SK-N-SH treated with all-trans-retinoic acid at 6 μM for 48 hours (cell line): ENCODE measurements at regions not wholly inside any gene's neighbourhood (a gene's known extent, or its start where the extent isn't known, plus 50 kb on each side); places are given as distances from the start of the nearest gene placed in this dataset.

ENCODE experiments used
- ARNTL ChIP-seq: fragments of 450-650 bp; formaldehyde crosslinking; IDR thresholded peaks from 2 replicates; pipeline ENCODE4 v1.5.0; 2020; ENCODE audit warnings: low read depth, mild to moderate bottlenecking, moderate library complexity, borderline replicate concordance
- TCF4 ChIP-seq: fragments of 250-450 bp; sonication (Bioruptor Pico); IDR thresholded peaks from 2 replicates; pipeline ENCODE4 v1.8.0; 2021; ENCODE audit warnings: mild to moderate bottlenecking, moderate library complexity, borderline replicate concordance
- ZFP3 ChIP-seq: fragments of 250-450 bp; sonication (Bioruptor Pico); IDR thresholded peaks from 2 replicates; pipeline ENCODE4 v1.5.0; 2020; ENCODE audit warnings: mild to moderate bottlenecking, moderate library complexity
- ZNF70 ChIP-seq: fragments of 450-650 bp; formaldehyde crosslinking; IDR thresholded peaks from 2 replicates; pipeline ENCODE4 v1.5.0; 2020; ENCODE audit warnings: mild to moderate bottlenecking, moderate library complexity
- TF ChIP-seq, protein P1 (sequence below): fragments of 250-450 bp; sonication (Bioruptor Pico); IDR thresholded peaks from 2 replicates; pipeline ENCODE4 v1.5.1; 2020; ENCODE audit warnings: low read depth, mild to moderate bottlenecking, moderate library complexity
- TF ChIP-seq, protein P2 (sequence below): fragments of 250-450 bp; sonication (Bioruptor Pico); IDR thresholded peaks from 2 replicates; pipeline ENCODE4 v1.8.0; 2020; ENCODE audit warnings: mild to moderate bottlenecking, moderate library complexity, borderline replicate concordance
- TF ChIP-seq, protein P3 (sequence below): fragments of 250-450 bp; sonication (Bioruptor Pico); IDR thresholded peaks from 2 replicates; pipeline ENCODE4 v1.5.1; 2021; ENCODE audit warnings: mild to moderate bottlenecking, moderate library complexity

DNA sequence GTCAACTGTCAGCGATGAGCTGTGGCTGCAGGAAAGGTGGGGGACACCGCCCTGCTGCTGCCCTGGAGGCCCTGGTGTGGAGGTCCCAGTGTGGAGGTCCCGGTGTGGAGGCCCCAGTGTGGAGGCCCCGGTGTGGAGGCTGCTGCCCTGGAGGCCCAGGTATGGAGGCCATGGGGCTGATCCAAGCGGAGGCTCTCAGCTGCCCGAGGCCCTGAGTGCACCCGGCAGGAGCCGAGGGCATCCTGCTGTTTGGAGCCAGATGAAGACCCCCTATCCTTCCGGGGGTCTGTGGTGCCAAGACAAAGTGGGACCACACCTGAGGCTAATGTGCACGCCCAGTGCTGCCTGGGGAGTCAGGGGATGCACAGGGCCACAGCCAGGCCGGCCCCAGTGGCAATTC is 210.4 kb upstream of the SOX1 start:
- TF ChIP-seq ARNTL (CRISPR knock-in tag) (no peak), ZFP3 (CRISPR knock-in tag) (no peak), ZNF70 (CRISPR knock-in tag) (no peak), TCF4 (CRISPR knock-in tag) (no peak)
- TF ChIP-seq, protein P1, sequence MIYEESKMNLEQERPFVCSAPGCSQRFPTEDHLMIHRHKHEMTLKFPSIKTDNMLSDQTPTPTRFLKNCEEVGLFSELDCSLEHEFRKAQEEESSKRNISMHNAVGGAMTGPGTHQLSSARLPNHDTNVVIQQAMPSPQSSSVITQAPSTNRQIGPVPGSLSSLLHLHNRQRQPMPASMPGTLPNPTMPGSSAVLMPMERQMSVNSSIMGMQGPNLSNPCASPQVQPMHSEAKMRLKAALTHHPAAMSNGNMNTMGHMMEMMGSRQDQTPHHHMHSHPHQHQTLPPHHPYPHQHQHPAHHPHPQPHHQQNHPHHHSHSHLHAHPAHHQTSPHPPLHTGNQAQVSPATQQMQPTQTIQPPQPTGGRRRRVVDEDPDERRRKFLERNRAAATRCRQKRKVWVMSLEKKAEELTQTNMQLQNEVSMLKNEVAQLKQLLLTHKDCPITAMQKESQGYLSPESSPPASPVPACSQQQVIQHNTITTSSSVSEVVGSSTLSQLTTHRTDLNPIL (CRISPR knock-in tag) = no peak
- TF ChIP-seq, protein P2, sequence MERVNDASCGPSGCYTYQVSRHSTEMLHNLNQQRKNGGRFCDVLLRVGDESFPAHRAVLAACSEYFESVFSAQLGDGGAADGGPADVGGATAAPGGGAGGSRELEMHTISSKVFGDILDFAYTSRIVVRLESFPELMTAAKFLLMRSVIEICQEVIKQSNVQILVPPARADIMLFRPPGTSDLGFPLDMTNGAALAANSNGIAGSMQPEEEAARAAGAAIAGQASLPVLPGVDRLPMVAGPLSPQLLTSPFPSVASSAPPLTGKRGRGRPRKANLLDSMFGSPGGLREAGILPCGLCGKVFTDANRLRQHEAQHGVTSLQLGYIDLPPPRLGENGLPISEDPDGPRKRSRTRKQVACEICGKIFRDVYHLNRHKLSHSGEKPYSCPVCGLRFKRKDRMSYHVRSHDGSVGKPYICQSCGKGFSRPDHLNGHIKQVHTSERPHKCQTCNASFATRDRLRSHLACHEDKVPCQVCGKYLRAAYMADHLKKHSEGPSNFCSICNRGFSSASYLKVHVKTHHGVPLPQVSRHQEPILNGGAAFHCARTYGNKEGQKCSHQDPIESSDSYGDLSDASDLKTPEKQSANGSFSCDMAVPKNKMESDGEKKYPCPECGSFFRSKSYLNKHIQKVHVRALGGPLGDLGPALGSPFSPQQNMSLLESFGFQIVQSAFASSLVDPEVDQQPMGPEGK (CRISPR knock-in tag) = no peak
- TF ChIP-seq, protein P3, sequence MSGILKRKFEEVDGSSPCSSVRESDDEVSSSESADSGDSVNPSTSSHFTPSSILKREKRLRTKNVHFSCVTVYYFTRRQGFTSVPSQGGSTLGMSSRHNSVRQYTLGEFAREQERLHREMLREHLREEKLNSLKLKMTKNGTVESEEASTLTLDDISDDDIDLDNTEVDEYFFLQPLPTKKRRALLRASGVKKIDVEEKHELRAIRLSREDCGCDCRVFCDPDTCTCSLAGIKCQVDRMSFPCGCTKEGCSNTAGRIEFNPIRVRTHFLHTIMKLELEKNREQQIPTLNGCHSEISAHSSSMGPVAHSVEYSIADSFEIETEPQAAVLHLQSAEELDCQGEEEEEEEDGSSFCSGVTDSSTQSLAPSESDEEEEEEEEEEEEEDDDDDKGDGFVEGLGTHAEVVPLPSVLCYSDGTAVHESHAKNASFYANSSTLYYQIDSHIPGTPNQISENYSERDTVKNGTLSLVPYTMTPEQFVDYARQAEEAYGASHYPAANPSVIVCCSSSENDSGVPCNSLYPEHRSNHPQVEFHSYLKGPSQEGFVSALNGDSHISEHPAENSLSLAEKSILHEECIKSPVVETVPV (CRISPR knock-in tag) = no peak
